ENCODE measurements at regions not wholly inside any gene's neighbourhood (a gene's known extent, or its start where the extent isn't known, plus 50 kb on each side); places are given as distances from the start of the nearest gene placed in this dataset.

DNA sequence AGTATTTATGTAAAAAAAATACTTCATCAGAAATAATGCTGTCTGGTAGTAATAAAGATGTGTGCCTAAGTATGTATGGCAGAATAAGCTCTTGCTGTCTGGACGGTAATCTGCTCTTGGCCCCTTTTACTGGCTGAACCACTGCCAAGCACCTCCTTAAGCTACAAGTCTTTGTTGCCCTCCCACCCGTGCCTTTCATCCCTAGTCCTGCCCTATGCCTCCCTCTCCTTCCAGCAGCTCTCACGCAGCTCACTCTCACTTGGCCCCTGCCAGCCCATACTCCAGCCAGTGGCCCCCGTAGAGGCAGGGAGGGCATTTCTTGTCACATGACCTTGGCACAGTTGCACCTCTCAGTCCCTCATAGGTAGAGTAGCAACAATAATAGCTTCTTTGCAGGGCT is 54.5 kb upstream of the NPAS2 start:
- no peak for DNase-seq (ENCODE audit: low spot score)

DNA sequence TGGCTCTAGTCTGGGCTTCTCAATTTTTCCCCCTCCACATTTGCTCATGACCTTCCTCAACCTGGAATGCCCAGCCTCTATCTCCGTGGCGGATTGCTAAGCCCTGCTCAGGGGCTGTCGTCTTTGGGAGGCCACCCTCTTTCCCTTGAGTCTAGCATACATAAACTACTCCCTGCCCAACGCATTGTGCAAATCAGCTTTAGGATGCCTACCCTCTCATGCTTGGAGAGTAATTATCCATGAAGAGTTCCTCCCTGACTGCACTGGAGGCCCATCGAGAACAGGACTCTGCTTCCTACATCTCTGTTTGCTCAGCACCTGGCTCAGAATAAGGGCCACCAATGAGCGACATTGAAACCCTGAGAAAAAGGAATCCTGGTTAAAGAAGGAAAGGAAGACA is 53.7 kb upstream of the NPAS2 start:
- DNase-seq (ENCODE audit: low spot score): no peak

GRCh38 chr2:100766806-100767205 is 53.1 kb upstream of the NPAS2 start:
- no peak for DNase-seq (ENCODE audit: low spot score)

GRCh38 chr2:100767224-100767653 is 52.7 kb upstream of the NPAS2 start:
- DNase-seq (ENCODE audit: low spot score): no peak

- DNase-seq (ENCODE audit: low spot score): no peak
Observed at GRCh38 chr2:100767810-100768806, 51.8 kb upstream of the NPAS2 start.
